Cardiac muscle cell (in vitro differentiated cells and primary cell): ENCODE measurements at regions not wholly inside any gene's neighbourhood (a gene's known extent, or its start where the extent isn't known, plus 50 kb on each side); places are given as distances from the start of the nearest gene placed in this dataset.

Experiments
- DNase-seq, 2 donors: peaks; one replicate each; pipeline versions ENCODE4 v3.0.0 to v3.0.0-alpha.2; 2010 to 2017; ENCODE audit warnings: low read depth in 1 of 2, low spot score in 1 of 2
- H3K27ac ChIP-seq: fragments of 200-600 bp; sonication (generic); 2 replicates; pipeline ENCODE4 v1.5.1; 2016
- H3K27me3 ChIP-seq: fragments of 200-600 bp; sonication (generic); 2 replicates; pipeline ENCODE4 v1.6.0; 2016; ENCODE audit warnings: control low read depth
- H3K36me3 ChIP-seq: fragments of 200-600 bp; sonication (generic); 2 replicates; pipeline ENCODE4 v1.5.1; 2016; ENCODE audit warnings: control low read depth
- H3K4me1 ChIP-seq: fragments of 200-600 bp; sonication (generic); 2 replicates; pipeline ENCODE4 v1.8.1; 2017; ENCODE audit warnings: low read depth, mild to moderate bottlenecking, mixed run types
- H3K4me3 ChIP-seq: fragments of 200-600 bp; sonication (generic); 2 replicates; pipeline ENCODE4 v1.5.1; 2016; ENCODE audit warnings: mild to moderate bottlenecking
- H3K9me3 ChIP-seq: fragments of 200-600 bp; sonication (generic); 2 replicates; pipeline ENCODE4 v1.5.1; 2017; ENCODE audit warnings: low read depth, mild to moderate bottlenecking, control low read depth
- TF ChIP-seq, protein P1 (sequence below): IDR thresholded peaks from 2 replicates; pipeline ENCODE4 v1.5.1; 2012; ENCODE audit warnings: low read depth, mild to moderate bottlenecking, low read length

DNA sequence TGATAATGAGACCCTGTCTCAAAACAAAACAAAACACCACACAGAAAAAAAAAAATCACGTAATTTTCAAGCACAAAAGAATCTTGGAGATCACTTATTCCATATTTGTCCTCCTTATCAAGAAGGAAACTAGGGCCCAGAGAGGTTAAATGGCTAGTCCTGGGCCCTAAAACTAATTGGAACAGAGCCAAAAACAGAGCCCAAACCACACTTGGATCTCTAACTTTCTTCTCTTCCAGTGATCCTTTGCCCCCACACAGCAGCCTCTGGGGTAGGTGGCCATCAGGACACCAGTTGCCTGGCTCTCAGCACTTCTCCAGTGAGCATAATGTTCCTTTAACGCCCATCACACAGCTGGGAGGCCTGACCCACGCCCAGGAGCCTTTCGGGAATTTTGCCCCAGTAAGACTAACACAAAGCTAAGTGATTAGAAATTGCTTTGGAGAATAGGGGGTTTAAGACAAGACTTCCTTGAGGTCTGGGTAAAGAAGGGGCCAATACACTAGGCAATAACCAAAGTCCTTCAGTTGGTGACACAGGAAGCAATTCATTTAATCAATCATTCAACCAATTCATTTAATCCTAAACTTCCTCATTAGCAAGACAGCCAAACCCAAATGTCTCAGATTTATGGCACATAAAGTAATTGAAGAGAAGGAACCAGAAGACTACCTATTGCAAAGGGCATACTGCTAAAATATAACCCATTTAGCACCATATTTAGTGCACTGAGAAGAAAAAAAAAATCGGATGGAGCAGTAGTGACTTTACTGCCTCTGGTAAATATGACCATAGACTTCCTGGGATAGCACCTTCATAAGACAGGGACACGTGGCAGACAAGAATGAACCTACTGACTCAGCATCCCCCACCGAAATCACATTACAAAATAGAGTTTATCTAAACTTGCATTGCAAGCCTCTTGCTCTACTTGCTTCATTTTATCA, 77.8 kb downstream of the ZNF608 start:
- peak in 1 of 2 donors; percentile 43 for DNase-seq
- no peak overlapping the region for H3K4me3 ChIP-seq
- H3K36me3 ChIP-seq: no peaks in the 10 kb centered on the region
- no peaks in the 10 kb centered on the region for H3K27me3 ChIP-seq
- TF ChIP-seq, protein P1, sequence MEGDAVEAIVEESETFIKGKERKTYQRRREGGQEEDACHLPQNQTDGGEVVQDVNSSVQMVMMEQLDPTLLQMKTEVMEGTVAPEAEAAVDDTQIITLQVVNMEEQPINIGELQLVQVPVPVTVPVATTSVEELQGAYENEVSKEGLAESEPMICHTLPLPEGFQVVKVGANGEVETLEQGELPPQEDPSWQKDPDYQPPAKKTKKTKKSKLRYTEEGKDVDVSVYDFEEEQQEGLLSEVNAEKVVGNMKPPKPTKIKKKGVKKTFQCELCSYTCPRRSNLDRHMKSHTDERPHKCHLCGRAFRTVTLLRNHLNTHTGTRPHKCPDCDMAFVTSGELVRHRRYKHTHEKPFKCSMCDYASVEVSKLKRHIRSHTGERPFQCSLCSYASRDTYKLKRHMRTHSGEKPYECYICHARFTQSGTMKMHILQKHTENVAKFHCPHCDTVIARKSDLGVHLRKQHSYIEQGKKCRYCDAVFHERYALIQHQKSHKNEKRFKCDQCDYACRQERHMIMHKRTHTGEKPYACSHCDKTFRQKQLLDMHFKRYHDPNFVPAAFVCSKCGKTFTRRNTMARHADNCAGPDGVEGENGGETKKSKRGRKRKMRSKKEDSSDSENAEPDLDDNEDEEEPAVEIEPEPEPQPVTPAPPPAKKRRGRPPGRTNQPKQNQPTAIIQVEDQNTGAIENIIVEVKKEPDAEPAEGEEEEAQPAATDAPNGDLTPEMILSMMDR: no peak
- peaks cover 84% of the 10 kb centered on the region for H3K4me1 ChIP-seq
- peak overlapping the region; percentile 45 for H3K27ac ChIP-seq
- H3K9me3 ChIP-seq: no peaks in the 10 kb centered on the region

DNA sequence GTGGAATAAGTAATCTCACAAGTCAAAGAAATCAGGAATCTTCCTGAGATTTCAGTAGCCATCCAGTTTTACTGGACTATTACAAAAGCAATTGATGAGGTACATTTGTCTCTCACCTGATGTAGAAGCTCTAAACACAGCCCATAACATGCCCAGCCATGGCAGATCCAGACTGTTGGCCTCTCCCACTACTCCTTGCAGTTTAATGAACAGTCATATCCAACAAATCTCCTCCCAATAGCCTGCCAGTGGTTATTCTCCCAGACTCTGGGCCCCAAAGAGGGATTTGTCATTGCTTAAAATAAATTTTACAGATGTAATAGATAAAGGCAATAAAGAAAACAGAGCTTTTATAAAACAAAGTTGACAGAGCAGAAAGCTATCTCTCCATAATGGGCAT, 80.8 kb downstream of the ZNF608 start:
- Histone ChIP-seq H3K27ac (peak overlapping the region; percentile 22), H3K36me3 (no peaks in the 10 kb centered on the region), H3K4me1 (peaks cover 90% of the 10 kb centered on the region), H3K4me3 (no peak overlapping the region), H3K27me3 (no peaks in the 10 kb centered on the region), H3K9me3 (no peaks in the 10 kb centered on the region)
- no peak for DNase-seq
- TF ChIP-seq, protein P1: no peak

DNA sequence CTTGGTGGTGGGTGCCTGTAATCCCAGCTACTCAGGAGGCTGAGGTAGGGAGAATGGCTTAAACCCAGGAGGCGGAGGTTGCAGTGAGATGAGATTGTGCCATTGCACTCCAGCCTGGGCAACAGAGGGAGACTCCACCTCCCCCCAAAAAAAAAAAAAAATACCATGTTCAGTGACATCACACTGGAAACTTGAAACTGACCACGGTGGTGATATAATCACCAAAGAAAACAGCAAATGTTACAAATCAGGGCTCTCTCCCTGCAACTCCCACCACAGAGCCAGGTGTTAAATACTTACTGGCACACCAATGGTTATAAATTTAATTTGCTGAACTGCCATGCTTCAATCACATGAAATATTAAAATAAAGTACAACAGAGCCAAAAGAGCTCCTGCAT, 81.4 kb downstream of the ZNF608 start:
- DNase-seq: no peak
- Histone ChIP-seq H3K4me3 (no peak overlapping the region), H3K27me3 (no peaks in the 10 kb centered on the region), H3K9me3 (no peaks in the 10 kb centered on the region), H3K27ac (peak overlapping the region; percentile 95), H3K36me3 (no peaks in the 10 kb centered on the region), H3K4me1 (peaks cover 89% of the 10 kb centered on the region)
- TF ChIP-seq, protein P1: no peak

DNA sequence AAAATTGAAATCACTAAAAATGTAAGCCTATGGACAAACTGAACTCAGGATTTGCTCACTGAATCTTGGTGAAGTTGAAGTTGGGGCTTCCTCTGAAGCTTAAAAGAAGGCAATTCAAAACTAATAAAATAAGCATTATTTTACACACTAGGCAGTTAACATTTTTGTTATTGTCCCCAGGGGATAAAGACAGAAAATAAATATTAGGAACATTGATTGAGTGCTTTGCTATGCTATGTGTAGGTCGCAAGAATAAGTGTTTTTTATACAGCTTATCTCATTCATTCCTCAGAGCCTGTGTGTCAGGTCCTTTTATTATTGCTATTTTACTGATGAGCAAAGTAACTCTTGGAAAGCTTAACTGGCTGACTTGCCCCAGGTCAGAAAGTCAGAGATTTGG, 82.2 kb downstream of the ZNF608 start:
- Histone ChIP-seq H3K9me3 (no peaks in the 10 kb centered on the region), H3K36me3 (no peaks in the 10 kb centered on the region), H3K27me3 (no peaks in the 10 kb centered on the region), H3K4me3 (no peak overlapping the region), H3K4me1 (peaks cover 89% of the 10 kb centered on the region), H3K27ac (peak overlapping the region; percentile 95)
- no peak for DNase-seq
- TF ChIP-seq, protein P1: no peak

DNA sequence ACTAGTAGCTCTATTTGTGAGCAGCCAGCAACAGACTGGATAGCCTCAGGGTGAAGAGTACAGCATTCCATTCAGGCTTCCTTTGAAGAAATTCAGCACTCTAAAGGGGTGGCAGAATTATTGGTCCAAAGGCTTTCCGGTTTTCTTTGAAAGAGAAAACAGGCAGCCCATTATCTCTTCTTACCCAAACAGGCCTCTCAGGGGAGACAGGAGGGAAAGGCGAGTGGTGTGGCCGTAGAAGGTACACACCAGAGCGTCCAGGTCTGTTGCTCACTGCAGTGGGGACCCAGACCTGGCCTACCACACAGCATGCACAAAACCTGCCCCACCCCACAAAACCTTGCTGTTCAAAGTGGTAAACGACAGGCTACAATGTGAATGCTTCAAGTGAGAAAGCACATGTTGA, 83.3 kb downstream of the ZNF608 start:
- peaks cover 93% of the 10 kb centered on the region for H3K4me1 ChIP-seq
- TF ChIP-seq, protein P1: no peak
- no peaks in the 10 kb centered on the region for H3K27me3 ChIP-seq
- peak in 1 of 2 donors; percentile 49 for DNase-seq
- no peaks in the 10 kb centered on the region for H3K9me3 ChIP-seq
- H3K27ac ChIP-seq: peak overlapping the region; percentile 95
- H3K4me3 ChIP-seq: no peak overlapping the region
- no peaks in the 10 kb centered on the region for H3K36me3 ChIP-seq
